IMR-90 (cell line): ENCODE measurements at regions not wholly inside any gene's neighbourhood (a gene's known extent, or its start where the extent isn't known, plus 50 kb on each side); places are given as distances from the start of the nearest gene placed in this dataset.

ENCODE experiments used
- CTCF ChIP-seq: conservative IDR thresholded peaks from 2 replicates; pipeline ENCODE4 v1.5.1; 2012; ENCODE audit warnings: mild to moderate bottlenecking, low read depth, low read length, improper control_type of control experiment
- USF2 ChIP-seq: fragments of 150-350 bp; IDR thresholded peaks from 2 replicates; pipeline ENCODE4 v1.6.1; 2017; ENCODE audit warnings: mild to moderate bottlenecking, antibody characterized with exemption, low read length, low read depth

DNA sequence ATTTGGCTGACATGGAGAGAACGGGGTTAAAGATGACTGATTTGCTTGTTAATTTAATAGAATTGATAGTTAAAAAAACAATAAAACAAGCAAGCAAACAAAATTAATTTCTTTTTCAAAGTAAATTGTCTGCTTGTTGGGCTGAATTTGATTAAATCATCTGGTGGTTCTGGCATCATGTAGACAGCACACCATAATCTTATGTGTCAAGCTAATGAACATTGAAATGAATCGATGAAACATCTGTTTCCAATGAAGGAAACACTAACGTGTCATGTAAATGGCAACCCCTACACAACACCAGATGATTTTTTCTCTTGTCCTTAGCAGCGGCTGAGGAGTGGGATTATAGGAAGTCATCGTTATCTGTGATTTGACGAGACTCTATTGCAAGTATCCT is 399.6 kb upstream of the RAG2 start:
- TF ChIP-seq USF2 (no peak), CTCF (no peak)
